A549 (cell line): ENCODE measurements at regions not wholly inside any gene's neighbourhood (a gene's known extent, or its start where the extent isn't known, plus 50 kb on each side); places are given as distances from the start of the nearest gene placed in this dataset.

Source experiments
- ATAC-seq, 2 experiments: fragments of 200-7000 bp in 1 of 2; fragments of >200 bp in 1 of 2; cut with Nextera tagmentation in 1 of 2; cut with Tn5 transposase in 1 of 2; 3 replicates each; pipeline versions ENCODE4 v1.8.0 to v1.9.1; 2018 to 2020; ENCODE audit warnings: mild to moderate bottlenecking in 1 of 2, moderate library complexity in 1 of 2
- CTCF ChIA-PET: fragments of 300-600 bp; sonication (Branson Sonifier 250); formaldehyde crosslinking; extraction: SDS; loops from one replicate; lab custom pipeline; 2021; ENCODE audit warnings: antibody characterized with exemption, inconsistent platforms; lab: Yijun Ruan, JAX
- POLR2A ChIA-PET: fragments of 350-600 bp; formaldehyde crosslinking; extraction: SDS; loops from one replicate; lab custom pipeline; 2021; ENCODE audit warnings: antibody characterized with exemption, inconsistent platforms; lab: Yijun Ruan, JAX
- DNase-seq, 2 experiments: peaks; one replicate each; pipeline versions ENCODE4 v3.0.0 to v3.0.0-alpha.2; 2011 to 2016; ENCODE audit warnings: low read depth in 1 of 2, low spot score in 1 of 2
- FAIRE-seq: peaks from 2 replicates; lab custom pipeline; 2011; peaks lifted over from hg19 to GRCh38; lab: Jason Lieb, UNC
- H3K27ac ChIP-seq, 2 experiments: fragments of >200 bp; sonication (Bioruptor Twin); formaldehyde crosslinking; 3 replicates each; pipeline ENCODE4 v1.5.1; 2016 to 2017
- H3K4me1 ChIP-seq: fragments of >200 bp; sonication (Bioruptor Twin); formaldehyde crosslinking; 3 replicates; pipeline ENCODE4 v1.6.1; 2016
- H3K4me2 ChIP-seq: fragments of >200 bp; sonication (Bioruptor Twin); formaldehyde crosslinking; 3 replicates; pipeline ENCODE4 v1.6.1; 2016
- H3K4me3 ChIP-seq: fragments of >200 bp; sonication (Bioruptor Twin); formaldehyde crosslinking; 3 replicates; pipeline ENCODE4 v1.5.1; 2016
- H3K9me3 ChIP-seq: fragments of >200 bp; sonication (Bioruptor Twin); formaldehyde crosslinking; 3 replicates; pipeline ENCODE4 v1.6.1; 2016
- BCL3 ChIP-seq: fragments of >200 bp; sonication (Bioruptor Twin); formaldehyde crosslinking; IDR thresholded peaks from 3 replicates; pipeline ENCODE4 v1.6.1; 2016
- CBX8 ChIP-seq: fragments of 200-600 bp; sonication (generic); IDR thresholded peaks from 2 replicates; pipeline ENCODE4 v1.6.1; 2016
- CEBPB ChIP-seq, 2 experiments: fragments of >200 bp in 1 of 2; sonication (Bioruptor Twin) in 1 of 2; formaldehyde crosslinking in 1 of 2; IDR thresholded peaks; 2 replicates each; pipeline ENCODE4 v1.6.1; 2012 to 2016
- EHF ChIP-seq: fragments of 250-450 bp; sonication (Bioruptor Pico); IDR thresholded peaks from 2 replicates; pipeline ENCODE4 v1.5.0; 2020; ENCODE audit warnings: mild to moderate bottlenecking
- HES2 ChIP-seq: fragments of >200 bp; sonication (Bioruptor Twin); formaldehyde crosslinking; IDR thresholded peaks from 2 replicates; pipeline ENCODE4 v1.6.1; 2016
- HEYL ChIP-seq: fragments of 250-450 bp; sonication (Bioruptor Pico); IDR thresholded peaks from 2 replicates; pipeline ENCODE4 v1.8.0; 2021; ENCODE audit warnings: mild to moderate bottlenecking, moderate library complexity
- HOXB5 ChIP-seq: fragments of 250-450 bp; sonication (Bioruptor Pico); IDR thresholded peaks from 2 replicates; pipeline ENCODE4 v1.5.0; 2020; ENCODE audit warnings: mild to moderate bottlenecking, moderate library complexity
- KDM5A ChIP-seq: fragments of 200-600 bp; sonication (generic); IDR thresholded peaks from 2 replicates; pipeline ENCODE4 v1.6.1; 2016; ENCODE audit warnings: antibody characterized with exemption, mild to moderate bottlenecking
- MYC ChIP-seq: IDR thresholded peaks from 2 replicates; pipeline ENCODE4 v1.6.1; 2012; ENCODE audit warnings: mild to moderate bottlenecking, inconsistent platforms, low read length, improper control_type of control experiment, borderline replicate concordance
- NFE2L2 ChIP-seq: fragments of 150-350 bp; conservative IDR thresholded peaks from 2 replicates; pipeline ENCODE4 v1.6.1; 2014; ENCODE audit warnings: low read length
- PBX3 ChIP-seq: IDR thresholded peaks from 2 replicates; pipeline ENCODE4 v1.6.1; 2012
- PHF8 ChIP-seq: fragments of 200-600 bp; sonication (generic); IDR thresholded peaks from 2 replicates; pipeline ENCODE4 v1.6.1; 2016; ENCODE audit warnings: low read depth, mild to moderate bottlenecking, antibody characterized with exemption, moderate library complexity, borderline replicate concordance
- POLR2A ChIP-seq: IDR thresholded peaks from 2 replicates; pipeline ENCODE4 v1.6.1; 2012; ENCODE audit warnings: mild to moderate bottlenecking, low read length
- RAD21 ChIP-seq, 2 experiments: fragments of >200 bp in 1 of 2; sonication (Bioruptor Twin) in 1 of 2; formaldehyde crosslinking in 1 of 2; IDR thresholded peaks in 1 of 2; conservative IDR thresholded peaks in 1 of 2; 2 replicates in 1 of 2; 3 replicates in 1 of 2; pipeline ENCODE4 v1.6.1; 2012 to 2018; ENCODE audit warnings: inconsistent platforms in 1 of 2
- RARB ChIP-seq: fragments of 250-450 bp; sonication (Bioruptor Pico); IDR thresholded peaks from 2 replicates; pipeline ENCODE4 v1.8.0; 2021; ENCODE audit warnings: mild to moderate bottlenecking, moderate library complexity
- RFX5 ChIP-seq: fragments of 450-650 bp; IDR thresholded peaks from 2 replicates; pipeline ENCODE4 v1.7.1; 2014; ENCODE audit warnings: antibody characterized with exemption, mild to moderate bottlenecking, moderate library complexity
- RNF2 ChIP-seq: fragments of 200-600 bp; sonication (generic); IDR thresholded peaks from 2 replicates; pipeline ENCODE4 v1.6.1; 2016; ENCODE audit warnings: low read depth, mild to moderate bottlenecking, antibody characterized with exemption, moderate library complexity, borderline replicate concordance
- SREBF2 ChIP-seq: fragments of 450-650 bp; IDR thresholded peaks from 2 replicates; pipeline ENCODE4 v1.6.1; 2014; ENCODE audit warnings: mild to moderate bottlenecking, moderate library complexity
- TP53 ChIP-seq: fragments of 250-450 bp; sonication (Bioruptor Pico); IDR thresholded peaks from 2 replicates; pipeline ENCODE4 v1.5.0; 2021; ENCODE audit warnings: mild to moderate bottlenecking, moderate library complexity
- ZSCAN20 ChIP-seq: fragments of 250-450 bp; sonication (Bioruptor Pico); IDR thresholded peaks from 2 replicates; pipeline ENCODE4 v1.8.0; 2022; ENCODE audit warnings: mild to moderate bottlenecking, moderate library complexity
- WGBS: methylation state at CpG from one replicate; pipeline ENCODE4 v1.1.6; 2017; ENCODE audit errors: missing lambda C conversion rate; 5-methylcytosine and 5-hydroxymethylcytosine counted together
- TF ChIP-seq, protein P1 (sequence below): fragments of 200-600 bp; sonication (generic); IDR thresholded peaks from 2 replicates; pipeline ENCODE4 v1.6.1; 2016; ENCODE audit warnings: antibody characterized with exemption, mild to moderate bottlenecking, moderate library complexity
- TF ChIP-seq, protein P2 (sequence below): fragments of 250-450 bp; sonication (Bioruptor Pico); IDR thresholded peaks from 2 replicates; pipeline ENCODE4 v1.5.0; 2020; ENCODE audit warnings: low read depth, mild to moderate bottlenecking, moderate library complexity
- TF ChIP-seq, protein P3 (sequence below): IDR thresholded peaks from 2 replicates; pipeline ENCODE4 v1.6.1; 2012

DNA sequence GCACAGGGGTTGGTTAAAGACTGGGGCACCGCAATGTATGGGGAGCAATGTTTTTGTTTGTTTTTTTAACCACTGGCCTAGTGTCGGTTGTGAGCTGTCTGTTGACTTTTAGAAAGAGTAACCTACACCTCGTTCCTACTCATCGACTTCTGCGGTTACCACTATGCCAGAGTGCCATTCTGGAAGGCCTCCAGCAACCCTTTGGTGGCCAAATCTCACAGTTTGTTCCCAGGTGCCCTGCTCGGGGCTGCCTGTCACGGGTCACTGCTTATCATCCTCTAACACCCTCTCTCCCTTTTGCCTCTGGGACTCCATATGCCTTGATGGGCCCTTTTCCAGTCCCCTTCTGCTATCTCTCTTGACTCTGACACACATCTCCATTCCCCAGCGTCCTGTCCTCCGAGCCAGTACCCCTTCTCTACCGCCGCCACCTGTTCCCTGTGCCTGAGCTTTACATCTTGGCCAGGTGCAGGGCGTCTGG lies 290.4 kb upstream of the C2CD4B start:
- WGBS, result 63% methylated on average over 11 of the region's 12 CpGs
- Histone ChIP-seq H3K9me3 (no peaks in the 10 kb centered on the region), H3K4me3 (no peak overlapping the region)
- no peak for FAIRE-seq
- no peak for TF ChIP-seq RARB (CRISPR knock-in tag)
- TF ChIP-seq CBX8, result no peak
- TF ChIP-seq SREBF2, result no peak
- no peak for TF ChIP-seq BCL3
- no peak for TF ChIP-seq RAD21 (conservative IDR thresholded peaks at IDR 0.05 in 1 of 2, IDR thresholded peaks at IDR 0.05 in 1 of 2)
- TF ChIP-seq, protein P1, sequence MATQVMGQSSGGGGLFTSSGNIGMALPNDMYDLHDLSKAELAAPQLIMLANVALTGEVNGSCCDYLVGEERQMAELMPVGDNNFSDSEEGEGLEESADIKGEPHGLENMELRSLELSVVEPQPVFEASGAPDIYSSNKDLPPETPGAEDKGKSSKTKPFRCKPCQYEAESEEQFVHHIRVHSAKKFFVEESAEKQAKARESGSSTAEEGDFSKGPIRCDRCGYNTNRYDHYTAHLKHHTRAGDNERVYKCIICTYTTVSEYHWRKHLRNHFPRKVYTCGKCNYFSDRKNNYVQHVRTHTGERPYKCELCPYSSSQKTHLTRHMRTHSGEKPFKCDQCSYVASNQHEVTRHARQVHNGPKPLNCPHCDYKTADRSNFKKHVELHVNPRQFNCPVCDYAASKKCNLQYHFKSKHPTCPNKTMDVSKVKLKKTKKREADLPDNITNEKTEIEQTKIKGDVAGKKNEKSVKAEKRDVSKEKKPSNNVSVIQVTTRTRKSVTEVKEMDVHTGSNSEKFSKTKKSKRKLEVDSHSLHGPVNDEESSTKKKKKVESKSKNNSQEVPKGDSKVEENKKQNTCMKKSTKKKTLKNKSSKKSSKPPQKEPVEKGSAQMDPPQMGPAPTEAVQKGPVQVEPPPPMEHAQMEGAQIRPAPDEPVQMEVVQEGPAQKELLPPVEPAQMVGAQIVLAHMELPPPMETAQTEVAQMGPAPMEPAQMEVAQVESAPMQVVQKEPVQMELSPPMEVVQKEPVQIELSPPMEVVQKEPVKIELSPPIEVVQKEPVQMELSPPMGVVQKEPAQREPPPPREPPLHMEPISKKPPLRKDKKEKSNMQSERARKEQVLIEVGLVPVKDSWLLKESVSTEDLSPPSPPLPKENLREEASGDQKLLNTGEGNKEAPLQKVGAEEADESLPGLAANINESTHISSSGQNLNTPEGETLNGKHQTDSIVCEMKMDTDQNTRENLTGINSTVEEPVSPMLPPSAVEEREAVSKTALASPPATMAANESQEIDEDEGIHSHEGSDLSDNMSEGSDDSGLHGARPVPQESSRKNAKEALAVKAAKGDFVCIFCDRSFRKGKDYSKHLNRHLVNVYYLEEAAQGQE, result no peak
- TF ChIP-seq RFX5, result no peak
- TF ChIP-seq, all 56 proteins: peak for 0
- no peaks in the 10 kb centered on the region for H3K4me1 ChIP-seq
- no peak overlapping the region for H3K4me2 ChIP-seq
- no peak overlapping the region for H3K27ac ChIP-seq
- DNase-seq, result no peak
- ATAC-seq, result no peak
- POLR2A ChIA-PET, result no interaction called here
- CTCF ChIA-PET, result no interaction called here

GRCh38 chr15:62456011-62456920 lies 291.2 kb upstream of the C2CD4B start:
- no peak overlapping the region for H3K4me3 ChIP-seq
- DNase-seq (no peak), FAIRE-seq (no peak), ATAC-seq (no peak)
- H3K4me1 ChIP-seq, result no peaks in the 10 kb centered on the region
- 91% methylated on average over 11 of the region's 11 CpGs for WGBS
- no peaks in the 10 kb centered on the region for H3K9me3 ChIP-seq
- POLR2A ChIA-PET, result no interaction called here
- TF ChIP-seq HES2, result no peak
- TF ChIP-seq, protein P1, result no peak
- no peak for TF ChIP-seq HOXB5 (CRISPR knock-in tag)
- TF ChIP-seq PHF8, result no peak
- no peak for TF ChIP-seq POLR2A
- TF ChIP-seq NFE2L2, result no peak
- TF ChIP-seq, protein P2, sequence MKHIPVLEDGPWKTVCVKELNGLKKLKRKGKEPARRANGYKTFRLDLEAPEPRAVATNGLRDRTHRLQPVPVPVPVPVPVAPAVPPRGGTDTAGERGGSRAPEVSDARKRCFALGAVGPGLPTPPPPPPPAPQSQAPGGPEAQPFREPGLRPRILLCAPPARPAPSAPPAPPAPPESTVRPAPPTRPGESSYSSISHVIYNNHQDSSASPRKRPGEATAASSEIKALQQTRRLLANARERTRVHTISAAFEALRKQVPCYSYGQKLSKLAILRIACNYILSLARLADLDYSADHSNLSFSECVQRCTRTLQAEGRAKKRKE (CRISPR knock-in tag), result no peak
- TF ChIP-seq, protein P3, sequence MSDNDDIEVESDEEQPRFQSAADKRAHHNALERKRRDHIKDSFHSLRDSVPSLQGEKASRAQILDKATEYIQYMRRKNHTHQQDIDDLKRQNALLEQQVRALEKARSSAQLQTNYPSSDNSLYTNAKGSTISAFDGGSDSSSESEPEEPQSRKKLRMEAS, result no peak
- TF ChIP-seq RNF2, result no peak
- no peak for TF ChIP-seq KDM5A
- TF ChIP-seq RAD21 (conservative IDR thresholded peaks at IDR 0.05 in 1 of 2, IDR thresholded peaks at IDR 0.05 in 1 of 2), result no peak
- TF ChIP-seq CEBPB (IDR thresholded peaks at IDR 0.05), result no peak
- no peak for TF ChIP-seq TP53 (CRISPR knock-in tag)
- no peak for TF ChIP-seq MYC
- TF ChIP-seq EHF (CRISPR knock-in tag), result no peak
- TF ChIP-seq HEYL (CRISPR knock-in tag), result no peak
- no peak for TF ChIP-seq PBX3
- no peak for TF ChIP-seq RARB (CRISPR knock-in tag)
- TF ChIP-seq ZSCAN20 (CRISPR knock-in tag), result no peak
- TF ChIP-seq, all 56 proteins: peak for 0
- no peak overlapping the region for H3K4me2 ChIP-seq
- CTCF ChIA-PET, result no interaction called here
- H3K27ac ChIP-seq, result no peak overlapping the region
